IgD-negative memory B cell (primary cell): ENCODE measurements at regions not wholly inside any gene's neighbourhood (a gene's known extent, or its start where the extent isn't known, plus 50 kb on each side); places are given as distances from the start of the nearest gene placed in this dataset.

Experiments used
- H3K27ac Mint-ChIP-seq, 3 donors: one replicate each; pipeline ENCODE4 v1.8.0; 2020 to 2022; ENCODE audit warnings: mild to moderate bottlenecking in 3 of 3, mixed read lengths in 3 of 3, moderate library complexity in 1 of 3
- H3K27me3 Mint-ChIP-seq: one replicate; pipeline ENCODE4 v1.8.0; 2021; ENCODE audit warnings: mixed read lengths
- H3K36me3 Mint-ChIP-seq: one replicate; pipeline ENCODE4 v1.8.0; 2020; ENCODE audit warnings: mild to moderate bottlenecking, mixed read lengths
- H3K4me1 Mint-ChIP-seq, 3 donors: one replicate each; pipeline ENCODE4 v1.8.0; 2020 to 2022; ENCODE audit warnings: mixed read lengths in 3 of 3, mild to moderate bottlenecking in 1 of 3
- H3K4me3 Mint-ChIP-seq, 4 donors: one replicate each; pipeline ENCODE4 v1.8.0; 2020 to 2022; ENCODE audit warnings: mild to moderate bottlenecking in 4 of 4, mixed read lengths in 4 of 4, moderate library complexity in 3 of 4
- H3K9me3 Mint-ChIP-seq, 3 donors: one replicate each; pipeline ENCODE4 v1.8.0; 2020 to 2021; ENCODE audit warnings: mixed read lengths in 3 of 3, mild to moderate bottlenecking in 1 of 3

- Mint-ChIP-seq H3K27me3 (peaks cover 3% of the 10 kb centered on the region), H3K4me3 (no peak overlapping the region), H3K9me3 (no peaks in the 10 kb centered on the region), H3K27ac (no peak overlapping the region), H3K4me1 (peaks cover 0 to 2% (median 2%) of the 10 kb centered on the region in 3 donors), H3K36me3 (no peaks in the 10 kb centered on the region)
Observed at GRCh38 chr11:11789735-11790369, 51.9 kb upstream of the USP47 start.

GRCh38 chr11:11788063-11788710 lies 53.6 kb upstream of the USP47 start:
- no peaks in the 10 kb centered on the region for H3K9me3 Mint-ChIP-seq
- peaks cover 0 to 2% (median 2%) of the 10 kb centered on the region in 3 donors for H3K4me1 Mint-ChIP-seq
- no peak overlapping the region for H3K27ac Mint-ChIP-seq
- H3K4me3 Mint-ChIP-seq = no peak overlapping the region
- H3K36me3 Mint-ChIP-seq = no peaks in the 10 kb centered on the region
- peaks cover 6% of the 10 kb centered on the region for H3K27me3 Mint-ChIP-seq

GRCh38 chr11:11787305-11788062 lies 54.3 kb upstream of the USP47 start:
- H3K27me3 Mint-ChIP-seq = peaks cover 6% of the 10 kb centered on the region
- no peak overlapping the region for H3K4me3 Mint-ChIP-seq
- no peaks in the 10 kb centered on the region for H3K9me3 Mint-ChIP-seq
- H3K4me1 Mint-ChIP-seq = peaks cover 0 to 2% (median 2%) of the 10 kb centered on the region in 3 donors
- no peaks in the 10 kb centered on the region for H3K36me3 Mint-ChIP-seq
- H3K27ac Mint-ChIP-seq = no peak overlapping the region

DNA sequence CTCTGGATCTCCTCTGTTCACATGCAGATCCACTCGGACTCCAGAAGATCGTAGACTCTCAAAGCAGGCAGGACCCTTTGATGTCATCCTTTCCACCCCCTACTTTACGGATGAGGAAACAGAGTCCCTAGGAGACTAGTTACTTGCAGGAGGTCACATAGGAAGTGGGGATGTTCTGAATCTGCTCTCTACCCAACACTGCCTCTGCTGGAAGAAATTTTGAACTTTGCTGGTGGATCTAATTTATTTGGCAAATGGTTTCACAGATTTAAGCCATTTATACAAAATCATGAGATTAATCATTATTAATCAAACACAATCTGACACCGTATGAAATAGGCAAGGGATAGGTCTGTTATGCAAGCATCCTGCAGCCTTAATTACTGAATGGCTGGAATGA lies 55.0 kb upstream of the USP47 start:
- no peaks in the 10 kb centered on the region for H3K9me3 Mint-ChIP-seq

GRCh38 chr11:11786234-11786633 lies 55.5 kb upstream of the USP47 start:
- H3K36me3 Mint-ChIP-seq = no peaks in the 10 kb centered on the region
- H3K4me3 Mint-ChIP-seq = no peak overlapping the region
- peaks cover 0 to 2% (median 2%) of the 10 kb centered on the region in 3 donors for H3K4me1 Mint-ChIP-seq
- H3K9me3 Mint-ChIP-seq = no peaks in the 10 kb centered on the region
- H3K27ac Mint-ChIP-seq = no peak overlapping the region
- peaks cover 9% of the 10 kb centered on the region for H3K27me3 Mint-ChIP-seq

More for the DNA sequence above, 55.0 kb upstream of the USP47 start:
- Mint-ChIP-seq H3K27me3 (peaks cover 7% of the 10 kb centered on the region), H3K4me1 (peaks cover 0 to 2% (median 2%) of the 10 kb centered on the region in 3 donors), H3K36me3 (no peaks in the 10 kb centered on the region), H3K27ac (no peak overlapping the region), H3K4me3 (no peak overlapping the region)

DNA sequence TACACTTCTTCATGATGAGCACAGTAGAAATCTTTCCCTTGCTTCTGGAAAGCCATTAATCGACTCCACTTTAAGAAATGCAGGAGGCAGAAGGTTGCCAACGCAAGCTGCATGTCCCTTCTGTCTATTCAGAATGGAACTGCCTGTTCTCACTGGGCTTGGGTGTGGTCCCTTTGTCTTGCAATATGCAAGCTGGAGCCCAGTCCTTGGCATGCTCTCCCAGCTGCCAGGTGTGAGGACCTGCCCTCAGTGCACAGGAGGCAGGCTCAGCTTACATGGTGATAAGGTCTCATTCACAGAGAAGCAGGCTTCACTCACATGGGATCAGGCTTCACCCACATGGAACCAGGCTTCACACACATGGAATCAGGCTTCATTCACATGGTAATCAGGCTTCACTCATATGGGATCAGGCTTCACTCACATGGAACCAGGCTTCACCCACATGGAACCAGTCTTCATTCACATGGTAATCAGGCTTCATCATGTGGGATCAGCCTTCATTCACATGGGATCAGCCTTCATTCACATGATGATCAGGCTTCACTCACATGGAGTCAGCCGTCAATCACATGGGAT lies 59.2 kb upstream of the USP47 start:
- peaks cover 0 to under 1% (median 0%) of the 10 kb centered on the region in 3 donors for H3K4me1 Mint-ChIP-seq
- H3K36me3 Mint-ChIP-seq = no peaks in the 10 kb centered on the region
- no peak overlapping the region for H3K4me3 Mint-ChIP-seq
- H3K27me3 Mint-ChIP-seq = peaks cover 15% of the 10 kb centered on the region
- no peaks in the 10 kb centered on the region for H3K9me3 Mint-ChIP-seq
- no peak overlapping the region for H3K27ac Mint-ChIP-seq

- no peaks in the 10 kb centered on the region for H3K9me3 Mint-ChIP-seq
- H3K27me3 Mint-ChIP-seq = peaks cover 15% of the 10 kb centered on the region
- H3K36me3 Mint-ChIP-seq = no peaks in the 10 kb centered on the region
- no peak overlapping the region for H3K27ac Mint-ChIP-seq
- no peak overlapping the region for H3K4me3 Mint-ChIP-seq
- H3K4me1 Mint-ChIP-seq = no peaks in the 10 kb centered on the region
Observed at GRCh38 chr11:11780858-11781257, 60.9 kb upstream of the USP47 start.

DNA sequence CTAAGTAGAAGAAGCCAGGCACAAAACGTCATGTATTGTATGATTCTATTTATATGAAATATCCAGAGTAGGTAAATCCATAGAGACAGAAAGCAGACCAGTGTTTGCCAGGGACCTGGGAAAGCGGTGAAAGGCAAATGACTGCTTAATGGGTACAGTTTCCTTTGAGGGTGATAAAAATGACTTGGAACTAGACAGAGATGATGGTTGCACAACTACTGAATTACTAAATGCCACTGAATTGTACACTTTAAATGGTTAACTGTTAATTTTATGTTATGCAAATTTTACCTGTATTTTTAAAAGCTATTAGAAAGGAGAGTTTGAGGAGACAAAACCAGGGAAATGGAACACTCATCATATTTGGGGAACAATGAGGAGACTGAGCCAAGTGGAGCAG lies 61.8 kb upstream of the USP47 start:
- H3K27ac Mint-ChIP-seq = no peak overlapping the region

DNA sequence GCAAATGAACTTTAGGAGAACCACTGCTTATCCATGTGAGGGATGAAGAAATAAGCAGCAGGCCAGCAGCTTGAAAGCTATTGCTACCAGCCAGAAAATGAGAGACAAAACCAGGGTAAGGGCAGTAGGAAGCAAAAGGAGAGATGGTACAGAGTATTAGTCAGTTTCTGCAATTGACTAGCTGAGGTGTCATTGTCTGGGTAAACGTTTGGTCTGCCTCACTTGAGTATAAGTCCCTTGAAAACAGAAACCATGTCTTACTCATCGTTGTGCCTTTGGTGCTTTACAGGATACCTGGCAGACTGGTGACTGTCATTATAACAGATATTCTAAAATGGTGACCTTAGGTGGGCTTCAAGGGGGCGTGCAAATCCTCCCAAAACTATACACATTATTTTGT lies 63.9 kb upstream of the USP47 start:
- Mint-ChIP-seq H3K27me3 (peaks cover 11% of the 10 kb centered on the region), H3K36me3 (no peaks in the 10 kb centered on the region)

More for the DNA sequence above, 61.8 kb upstream of the USP47 start:
- Mint-ChIP-seq H3K4me1 (no peaks in the 10 kb centered on the region), H3K27me3 (peaks cover 14% of the 10 kb centered on the region), H3K9me3 (no peaks in the 10 kb centered on the region), H3K36me3 (no peaks in the 10 kb centered on the region), H3K4me3 (no peak overlapping the region)

GRCh38 chr11:11776714-11777113 lies 65.1 kb upstream of the USP47 start:
- Mint-ChIP-seq H3K9me3 (no peaks in the 10 kb centered on the region), H3K4me1 (no peaks in the 10 kb centered on the region), H3K27ac (no peak overlapping the region), H3K36me3 (no peaks in the 10 kb centered on the region), H3K4me3 (no peak overlapping the region), H3K27me3 (peaks cover 10% of the 10 kb centered on the region)

More for the DNA sequence above, 63.9 kb upstream of the USP47 start:
- no peaks in the 10 kb centered on the region for H3K4me1 Mint-ChIP-seq
- no peak overlapping the region for H3K27ac Mint-ChIP-seq
- H3K4me3 Mint-ChIP-seq = no peak overlapping the region
- no peaks in the 10 kb centered on the region for H3K9me3 Mint-ChIP-seq

DNA sequence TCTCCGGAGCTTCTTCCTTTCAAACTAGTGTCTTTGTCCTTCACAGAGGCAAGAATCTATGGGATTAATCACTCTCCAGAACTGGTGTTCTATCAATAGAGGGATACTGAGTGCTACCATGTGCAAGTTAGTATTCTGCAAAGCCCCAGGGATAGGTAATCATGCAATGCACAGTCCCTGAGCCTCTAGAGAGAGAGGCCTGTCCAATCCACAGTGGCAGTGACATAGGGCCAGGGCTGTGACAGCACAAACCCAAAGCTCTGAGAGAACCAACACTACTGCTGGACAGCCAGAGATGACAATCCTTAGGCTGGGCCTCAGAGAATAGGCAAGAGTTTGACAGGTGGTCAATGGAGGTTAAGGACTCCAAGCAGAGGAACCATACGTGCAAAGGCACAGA lies 66.8 kb upstream of the USP47 start:
- H3K9me3 Mint-ChIP-seq = no peaks in the 10 kb centered on the region
- no peaks in the 10 kb centered on the region for H3K36me3 Mint-ChIP-seq
- no peak overlapping the region for H3K4me3 Mint-ChIP-seq
- no peak overlapping the region for H3K27ac Mint-ChIP-seq
- H3K27me3 Mint-ChIP-seq = peaks cover 8% of the 10 kb centered on the region
- H3K4me1 Mint-ChIP-seq = no peaks in the 10 kb centered on the region

GRCh38 chr11:11772865-11773515 lies 68.8 kb upstream of the USP47 start:
- Mint-ChIP-seq H3K9me3 (peaks cover 0 to 3% (median 0%) of the 10 kb centered on the region in 3 donors), H3K4me3 (no peak overlapping the region), H3K27me3 (peaks cover 2% of the 10 kb centered on the region), H3K4me1 (no peaks in the 10 kb centered on the region), H3K36me3 (no peaks in the 10 kb centered on the region), H3K27ac (no peak overlapping the region)

- no peak overlapping the region for H3K4me3 Mint-ChIP-seq
- no peak overlapping the region for H3K27ac Mint-ChIP-seq
Observed at GRCh38 chr11:11770921-11771486, 70.8 kb upstream of the USP47 start.

GRCh38 chr11:11770296-11770695 lies 71.5 kb upstream of the USP47 start:
- H3K27me3 Mint-ChIP-seq = peaks cover 4% of the 10 kb centered on the region

More at GRCh38 chr11:11770921-11771486, 70.8 kb upstream of the USP47 start:
- Mint-ChIP-seq H3K27me3 (peaks cover 4% of the 10 kb centered on the region), H3K4me1 (no peaks in the 10 kb centered on the region), H3K9me3 (peaks cover 0 to 3% (median 0%) of the 10 kb centered on the region in 3 donors), H3K36me3 (no peaks in the 10 kb centered on the region)

More at GRCh38 chr11:11770296-11770695, 71.5 kb upstream of the USP47 start:
- Mint-ChIP-seq H3K4me3 (no peak overlapping the region), H3K4me1 (no peaks in the 10 kb centered on the region), H3K36me3 (no peaks in the 10 kb centered on the region), H3K9me3 (peaks cover 0 to 3% (median 0%) of the 10 kb centered on the region in 3 donors), H3K27ac (no peak overlapping the region)
